Activated T-helper 9 cell treated with anti-CD3 and anti-CD28 coated beads, Interleukin-2, amount 50 U/mL, for 16 hours (primary cell): ENCODE measurements at regions not wholly inside any gene's neighbourhood (a gene's known extent, or its start where the extent isn't known, plus 50 kb on each side); places are given as distances from the start of the nearest gene placed in this dataset.

Source experiments
- DNase-seq: peaks from one replicate; pipeline ENCODE4 v3.0.0-alpha.2; 2020; ENCODE audit warnings: low read depth

DNA sequence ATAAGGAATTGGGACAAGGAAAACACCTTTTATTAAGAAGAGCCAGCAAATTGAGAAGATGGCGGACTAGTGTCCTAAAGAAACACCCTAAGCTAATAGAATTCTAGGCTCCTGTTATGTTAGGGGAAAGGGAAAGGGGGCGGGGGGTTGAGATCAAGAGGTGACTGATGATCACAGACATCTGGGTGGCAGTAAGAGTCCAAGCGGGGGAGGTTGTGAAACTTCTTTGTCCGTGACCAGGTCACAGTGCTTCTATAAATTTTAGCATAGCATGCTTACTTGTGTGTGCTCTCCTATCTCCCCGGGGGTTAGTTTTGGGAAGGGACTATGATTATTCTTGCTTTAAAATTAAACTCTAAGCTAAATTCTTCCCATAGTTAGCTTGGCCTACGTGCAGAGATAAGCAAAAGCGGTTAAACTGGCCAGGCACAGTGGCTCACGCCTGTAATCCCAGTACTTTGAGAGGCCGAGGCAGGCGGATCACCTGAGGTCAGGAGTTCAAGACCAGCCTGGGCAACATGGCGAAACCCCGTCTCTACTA, 262.1 kb downstream of the SKIDA1 start:
- no peak for DNase-seq

DNA sequence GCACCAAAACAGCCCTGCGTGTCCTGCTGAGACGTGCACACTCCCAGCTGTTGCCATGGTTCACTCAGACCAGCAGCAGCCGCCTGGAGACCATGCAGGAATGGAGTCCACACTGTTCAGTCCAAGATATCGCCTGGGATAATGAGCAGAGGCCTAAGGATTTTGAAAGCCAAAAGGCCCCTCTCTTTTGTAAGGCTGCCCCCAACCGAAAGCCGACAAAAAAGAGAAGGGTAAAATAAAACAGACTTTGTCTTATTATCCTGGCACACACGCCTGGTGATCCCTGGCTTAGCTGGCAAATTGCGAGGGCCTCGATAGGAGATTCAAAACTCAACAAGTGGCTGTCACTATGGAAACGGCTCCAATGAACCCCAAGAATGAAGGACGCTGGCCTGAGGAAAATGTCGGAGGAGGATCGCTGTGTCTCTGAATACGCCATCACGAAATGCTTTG, 263.6 kb downstream of the SKIDA1 start:
- no peak for DNase-seq

DNA sequence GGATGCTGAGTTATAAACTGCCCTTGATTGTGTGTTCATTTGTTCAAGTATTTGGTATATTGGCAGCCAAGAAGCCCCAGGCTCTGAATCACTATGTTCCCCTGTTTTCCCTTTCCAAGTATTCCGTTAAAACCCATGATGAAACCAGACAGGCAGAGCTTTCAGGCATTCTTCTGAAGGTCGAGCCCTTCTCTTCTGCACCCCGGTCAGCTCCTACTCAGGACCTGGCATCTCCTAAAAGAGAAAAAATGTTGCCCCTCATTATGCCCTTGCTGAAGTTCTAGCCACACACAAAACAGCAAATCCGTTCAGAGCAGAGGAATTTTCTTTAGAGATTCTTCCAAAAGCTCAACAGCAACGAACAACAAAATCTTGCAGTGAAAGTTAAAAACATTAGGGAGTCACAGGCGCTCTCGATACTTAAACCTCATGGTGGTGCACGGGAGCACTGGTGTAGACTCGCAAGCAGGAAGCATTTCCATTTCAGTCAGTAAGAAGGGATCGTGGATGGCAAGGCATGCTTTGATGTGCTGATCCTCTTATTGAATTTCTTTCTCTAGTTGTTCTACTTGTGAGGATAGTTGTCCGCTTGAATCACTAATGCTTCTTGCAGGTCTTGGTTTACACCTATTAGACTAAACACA, 264.9 kb downstream of the SKIDA1 start:
- no peak for DNase-seq

DNA sequence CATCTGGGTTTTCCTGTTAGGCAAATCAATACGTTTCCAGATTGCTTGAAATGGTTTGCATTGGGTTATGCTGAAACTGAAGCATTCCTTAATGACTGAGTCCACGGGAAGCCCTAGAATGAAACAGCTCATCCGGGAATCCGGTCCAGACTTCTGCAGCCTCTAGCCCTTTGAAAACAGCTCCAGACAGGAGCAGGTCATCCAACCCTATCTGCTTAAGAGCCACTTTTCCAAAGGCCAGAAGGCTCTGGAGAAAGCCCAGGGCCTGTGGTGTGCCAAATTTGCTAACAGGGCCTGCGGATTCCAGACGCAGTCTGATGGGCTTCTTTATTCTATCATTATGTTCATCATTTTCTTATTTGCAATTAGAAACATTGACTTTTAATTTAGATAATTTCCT, 265.4 kb downstream of the SKIDA1 start:
- DNase-seq = no peak

DNA sequence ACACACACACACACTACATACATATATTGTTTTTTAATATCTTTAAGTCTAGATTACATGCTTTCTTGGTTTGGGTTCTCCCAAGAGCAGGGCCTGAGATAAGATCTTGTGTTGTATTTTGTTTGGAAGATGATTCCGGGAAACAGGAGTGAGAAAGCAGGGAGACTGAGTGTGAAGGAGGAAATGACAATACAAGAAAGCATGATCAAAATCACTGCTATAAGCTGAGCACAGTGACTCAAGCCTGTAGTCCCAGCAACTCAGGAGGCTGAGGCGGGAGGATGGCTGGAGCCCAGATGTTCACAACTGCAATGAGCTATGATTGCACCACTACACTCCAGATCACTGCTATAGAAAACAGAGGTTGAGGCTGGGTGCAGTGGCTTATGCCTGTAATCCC, 267.6 kb downstream of the SKIDA1 start:
- DNase-seq = no peak

DNA sequence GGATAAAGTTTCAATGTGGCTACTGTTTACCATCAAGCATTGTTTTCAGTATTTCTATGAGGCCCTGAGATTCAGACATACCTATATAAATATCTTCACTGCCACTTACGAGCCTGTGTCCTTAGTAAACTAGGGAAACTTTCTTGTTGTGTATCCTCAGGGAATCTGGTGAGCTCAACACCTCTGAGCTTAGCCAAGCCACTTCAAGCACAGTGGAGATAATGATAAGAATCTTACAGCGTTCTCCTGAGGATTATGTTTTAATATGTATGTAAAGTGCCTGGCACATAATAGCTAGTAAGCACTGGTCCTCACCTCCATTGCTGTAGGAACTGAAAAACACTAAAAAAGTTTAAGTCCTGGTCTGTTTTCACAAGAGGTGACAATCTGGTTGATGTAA, 268.3 kb downstream of the SKIDA1 start:
- no peak for DNase-seq

DNA sequence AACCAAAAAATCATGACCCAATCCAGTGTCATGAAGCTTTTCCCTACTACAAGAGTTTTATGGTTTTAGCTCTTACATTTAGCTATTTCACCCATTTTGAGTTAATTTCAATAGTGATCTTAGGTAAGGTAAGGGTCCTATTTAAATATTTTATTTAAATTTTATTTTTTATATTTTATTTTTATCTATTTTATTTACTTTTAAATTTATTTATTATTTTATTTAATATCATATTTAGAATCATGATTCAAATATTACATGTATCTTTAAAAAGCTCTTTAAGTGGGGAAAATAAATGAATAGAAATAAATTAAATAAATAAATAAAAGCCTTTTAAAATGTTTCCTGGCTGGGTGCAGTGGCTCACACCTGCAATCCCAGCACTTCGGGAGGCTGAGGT, 276.0 kb downstream of the SKIDA1 start:
- DNase-seq = no peak

DNA sequence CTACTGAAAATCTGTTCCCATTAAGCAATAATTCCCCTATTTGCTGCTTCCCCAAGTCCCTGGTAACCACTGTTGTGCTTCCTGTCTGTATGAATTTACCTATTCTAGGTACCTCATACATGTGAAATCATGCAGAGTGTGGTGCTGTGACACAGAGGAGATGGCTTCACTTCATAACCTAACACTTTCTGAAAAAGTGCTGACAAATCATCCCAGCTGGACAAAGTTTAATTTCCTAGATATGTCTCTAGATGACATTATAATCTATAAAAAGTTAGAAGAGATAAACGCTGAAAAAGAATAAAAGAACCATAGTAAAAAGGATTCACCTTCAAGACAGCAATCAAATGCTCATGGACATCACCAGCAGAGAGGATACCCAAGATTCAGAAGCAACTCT, 277.9 kb downstream of the SKIDA1 start:
- no peak for DNase-seq

DNA sequence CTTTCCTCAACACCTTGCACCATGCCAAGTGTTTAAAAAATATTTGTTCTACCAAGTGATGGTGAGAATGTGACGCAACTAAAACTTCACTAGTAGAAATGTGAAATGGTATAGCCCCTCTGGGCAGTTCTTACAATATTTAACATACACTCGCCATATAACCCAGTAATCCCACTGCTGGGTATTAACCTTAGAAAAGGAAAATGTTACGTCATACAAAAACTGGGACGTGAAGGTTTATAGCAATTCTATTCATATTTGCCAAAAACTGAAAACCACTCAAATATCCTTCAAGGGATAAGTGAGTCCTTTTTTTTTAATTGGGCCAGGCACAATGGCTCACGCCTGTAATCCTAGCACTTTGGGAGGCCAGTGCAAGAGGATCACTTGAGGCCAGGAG, 279.3 kb downstream of the SKIDA1 start:
- DNase-seq = no peak

DNA sequence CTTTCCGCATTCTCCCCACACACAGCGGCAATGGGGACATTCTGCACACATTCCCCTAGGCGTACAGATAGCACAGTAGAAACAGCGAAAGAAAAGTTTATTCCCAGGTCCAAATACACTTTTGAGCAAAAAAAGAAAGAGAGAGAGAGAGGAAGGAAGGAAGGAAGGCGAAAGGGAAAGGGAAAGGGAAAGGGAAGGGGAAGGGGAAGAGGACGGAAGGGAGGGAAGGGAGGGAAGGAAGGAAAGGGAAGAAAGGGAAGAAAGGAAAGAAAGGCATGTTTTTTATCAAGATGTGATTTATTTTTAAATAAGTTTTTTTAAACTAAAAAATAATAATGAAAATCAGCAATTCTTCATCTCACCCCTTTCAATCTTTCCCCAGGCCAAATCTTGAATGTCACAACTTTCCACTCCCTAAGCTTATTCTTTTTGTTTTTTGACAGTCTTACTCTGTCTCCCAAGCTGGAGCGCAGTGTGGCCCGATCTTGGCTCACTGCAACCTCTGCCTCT, 281.7 kb downstream of the SKIDA1 start:
- no peak for DNase-seq

DNA sequence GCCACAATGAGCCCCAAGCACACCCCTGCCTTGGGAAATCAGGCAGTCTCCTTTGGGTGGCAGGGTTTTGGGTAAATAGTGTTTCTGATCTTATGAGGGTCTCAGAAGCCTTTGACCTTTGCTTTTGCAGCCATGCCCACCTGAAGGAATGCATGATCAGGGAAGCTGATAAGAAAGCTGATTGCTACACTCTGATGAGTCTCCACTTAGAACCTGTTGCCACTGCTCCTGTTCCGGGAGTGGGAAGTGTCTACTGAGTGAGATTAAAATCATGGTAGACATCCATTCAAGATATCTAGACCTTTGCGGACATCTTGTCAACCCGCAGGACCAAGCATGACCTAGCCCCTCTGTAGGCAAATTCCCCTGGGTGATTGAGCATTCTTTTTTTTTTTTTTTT, 282.6 kb downstream of the SKIDA1 start:
- no peak for DNase-seq

DNA sequence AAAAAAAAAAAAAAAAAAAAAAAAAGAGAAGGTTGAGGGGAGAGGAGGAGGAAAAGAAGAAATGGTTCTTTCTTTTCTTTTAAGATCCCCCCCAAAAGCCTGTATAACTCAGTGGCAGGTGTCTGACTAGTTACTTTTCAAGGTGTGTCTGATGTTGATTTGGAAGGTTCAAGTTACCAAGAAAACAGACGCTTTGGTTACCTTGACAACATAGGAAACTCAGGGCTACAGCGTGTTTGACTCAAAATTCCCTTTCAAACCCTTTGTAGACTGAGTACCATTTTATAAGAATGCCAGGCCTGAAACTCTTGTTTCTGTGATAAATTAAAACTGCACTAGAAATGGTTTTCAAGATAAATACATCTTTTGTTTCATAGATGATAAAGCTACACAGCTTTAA, 286.8 kb downstream of the SKIDA1 start:
- DNase-seq = no peak

DNA sequence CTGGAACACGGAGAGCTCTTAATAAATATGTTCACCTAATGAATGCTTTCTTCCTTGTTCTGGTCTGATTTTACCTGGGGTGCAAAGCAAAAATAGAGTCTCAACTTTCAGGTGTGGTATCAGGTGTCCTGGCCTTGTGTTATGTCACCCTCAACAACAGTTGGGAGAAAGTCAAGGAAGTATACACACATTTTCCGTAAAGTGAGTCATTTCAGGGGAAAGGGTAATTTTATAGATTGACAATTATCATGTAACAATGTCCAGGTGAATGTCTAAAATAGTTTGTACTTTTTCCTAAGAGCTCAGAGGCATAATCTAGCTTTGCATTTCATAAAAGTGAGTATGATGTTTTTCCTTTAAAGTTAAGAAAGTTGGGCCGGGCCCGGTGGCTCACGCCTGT, 287.4 kb downstream of the SKIDA1 start:
- DNase-seq = no peak

DNA sequence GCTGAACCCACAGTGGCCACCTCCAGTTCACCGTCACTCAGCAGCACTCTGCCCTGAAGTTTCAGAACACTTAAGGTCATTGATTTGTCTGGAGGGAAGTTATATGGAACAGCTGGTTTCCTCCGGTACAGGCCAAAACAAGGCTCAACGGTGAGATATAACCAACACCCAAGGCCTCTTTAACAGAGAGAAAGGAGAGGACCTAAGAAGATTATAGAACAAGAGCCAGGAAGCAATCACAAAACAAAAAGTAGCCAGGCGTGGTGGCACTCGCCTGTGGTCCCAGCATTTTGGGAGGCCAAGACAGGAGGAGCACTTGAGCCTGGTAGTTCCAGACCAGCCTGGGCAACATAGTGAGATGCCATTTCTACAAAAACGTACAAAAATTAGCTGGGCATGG, 290.7 kb downstream of the SKIDA1 start:
- DNase-seq = no peak

DNA sequence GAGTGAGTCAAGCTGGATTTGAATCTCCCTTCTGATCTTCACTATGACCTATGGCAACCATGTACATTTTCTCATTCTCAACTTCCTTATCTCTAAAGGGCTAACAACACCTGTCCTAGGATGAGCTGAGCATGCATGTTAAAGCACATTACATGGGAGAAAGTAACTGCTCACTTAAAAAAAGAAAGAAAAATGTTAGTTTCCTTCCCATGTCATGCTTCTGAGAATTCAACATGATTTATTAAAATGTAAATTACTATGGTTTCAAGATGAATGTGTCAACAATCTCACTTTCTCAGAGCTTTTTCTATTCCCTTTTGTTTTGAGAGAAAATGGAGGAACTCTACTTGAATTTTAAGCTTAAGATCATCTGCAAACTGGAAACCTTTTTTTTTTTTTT, 295.3 kb downstream of the SKIDA1 start:
- no peak for DNase-seq

DNA sequence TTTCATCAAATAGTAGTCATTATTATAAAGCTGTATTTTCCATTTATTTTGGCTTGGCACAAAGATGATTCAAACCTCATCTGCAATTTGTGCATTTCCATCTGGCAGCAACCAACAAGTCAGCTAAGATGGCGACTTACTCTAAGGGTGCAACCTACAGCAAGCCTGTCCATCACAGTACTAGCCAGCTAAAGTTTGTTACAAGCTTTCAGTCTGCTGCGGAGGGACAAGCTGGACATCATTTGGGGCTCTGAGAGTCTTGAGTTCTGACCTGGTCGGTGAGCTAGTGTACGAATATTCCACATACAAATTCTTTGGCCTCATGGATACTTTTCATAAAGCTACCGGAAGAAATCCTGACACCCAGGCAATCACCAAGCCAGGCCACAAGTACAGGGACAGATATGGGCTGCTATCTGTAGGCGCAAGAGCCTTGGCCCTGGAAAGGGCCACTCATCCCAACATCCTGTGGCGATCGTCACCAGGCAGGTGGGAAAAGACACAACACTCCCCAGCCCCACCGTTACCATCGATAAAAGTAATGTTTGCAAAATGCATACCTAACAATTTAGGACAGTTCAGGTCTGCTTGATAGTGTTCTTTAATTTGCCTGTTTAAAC, 307.6 kb downstream of the SKIDA1 start:
- DNase-seq = no peak

DNA sequence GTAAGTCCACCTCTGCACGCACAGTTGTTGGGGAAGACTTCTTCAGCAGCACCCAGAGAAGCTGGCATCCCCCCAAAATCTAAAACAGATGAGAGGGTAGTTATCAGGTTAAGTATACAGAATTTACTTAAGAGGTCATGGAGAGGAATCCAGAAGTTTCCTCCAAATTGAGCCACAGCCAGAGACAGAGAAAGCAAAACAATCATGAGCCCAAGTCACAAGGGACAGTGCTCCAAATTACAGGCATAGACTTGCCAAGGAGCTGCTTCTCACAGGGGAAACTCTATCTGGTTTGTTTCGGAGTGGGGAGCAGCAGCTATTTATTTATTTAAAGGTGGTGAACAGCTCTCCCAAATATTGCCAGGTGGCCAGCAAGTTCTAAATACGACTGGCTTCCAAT, 308.4 kb downstream of the SKIDA1 start:
- no peak for DNase-seq

DNA sequence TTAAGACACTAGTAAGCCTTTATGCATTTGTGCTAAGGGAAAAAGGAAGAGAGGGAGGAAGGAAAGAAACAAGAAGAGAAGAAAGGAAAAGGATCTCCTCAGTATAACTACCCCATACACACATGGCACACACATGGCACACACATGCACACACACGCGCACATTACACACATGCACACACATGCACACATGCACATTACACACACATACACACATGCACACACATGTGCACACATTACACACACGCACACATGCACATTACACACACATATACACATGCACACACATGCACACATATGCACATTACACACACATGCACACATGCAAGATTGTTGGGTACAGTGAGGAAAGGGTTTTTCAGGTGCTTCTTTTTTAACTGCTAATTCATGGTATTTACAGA, 311.2 kb downstream of the SKIDA1 start:
- DNase-seq = no peak

DNA sequence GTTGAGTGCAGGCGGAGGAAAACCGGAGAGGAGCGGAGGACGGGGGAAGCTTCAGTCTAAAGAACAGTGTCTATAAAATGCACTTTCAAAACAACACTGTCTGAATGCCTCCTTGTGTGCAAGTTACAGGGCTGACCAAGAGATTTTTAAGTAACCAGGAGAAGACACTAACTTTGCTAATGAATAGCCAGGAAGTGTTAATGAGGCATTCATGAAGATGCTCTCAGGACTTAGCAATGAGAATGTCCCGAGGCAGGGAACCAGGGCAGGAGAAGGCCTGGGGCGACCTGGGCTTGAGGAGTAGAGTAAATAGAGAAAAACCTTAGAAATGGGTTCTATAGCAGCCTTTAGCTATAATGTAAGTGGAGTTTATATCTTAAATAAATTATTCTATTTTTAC, 312.1 kb downstream of the SKIDA1 start:
- DNase-seq = no peak

DNA sequence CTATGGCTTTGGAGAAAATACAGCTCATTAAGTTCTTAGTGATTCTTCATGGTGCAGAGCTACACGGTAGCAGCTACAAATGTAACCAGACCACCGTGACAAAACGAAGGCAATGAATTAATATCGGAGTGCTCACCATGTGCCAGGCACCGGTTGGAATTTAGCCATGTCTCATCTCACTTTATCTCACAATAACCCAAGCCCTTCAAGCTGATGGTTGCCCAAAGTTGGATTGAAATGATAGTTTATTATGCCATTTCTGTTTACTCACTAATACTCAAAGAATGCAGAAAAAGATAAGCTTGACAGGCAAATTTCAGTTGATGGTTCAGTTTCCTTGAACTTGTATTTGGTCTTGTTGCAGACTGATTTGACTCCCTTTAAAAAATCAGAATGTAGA, 312.6 kb downstream of the SKIDA1 start:
- no peak for DNase-seq

DNA sequence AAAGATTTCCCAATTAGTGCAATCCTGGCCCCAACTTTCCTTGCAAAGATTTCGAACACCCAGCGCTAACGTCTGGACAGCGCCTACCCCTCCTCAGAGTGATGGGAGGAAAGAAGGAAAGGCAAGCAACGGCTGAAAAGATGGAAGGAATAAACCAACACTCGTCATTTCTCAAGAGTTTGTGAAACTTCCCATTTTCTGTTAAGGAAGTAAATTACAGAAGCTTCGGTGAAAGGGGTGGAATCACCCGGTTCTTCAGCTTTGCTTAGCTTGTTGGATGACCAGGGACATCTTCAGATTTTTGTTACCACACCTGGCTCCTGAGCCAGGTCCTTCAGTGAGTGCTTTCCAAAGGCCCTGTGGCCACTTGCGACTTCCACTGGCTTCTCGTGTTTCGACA, 313.1 kb downstream of the SKIDA1 start:
- DNase-seq = no peak

DNA sequence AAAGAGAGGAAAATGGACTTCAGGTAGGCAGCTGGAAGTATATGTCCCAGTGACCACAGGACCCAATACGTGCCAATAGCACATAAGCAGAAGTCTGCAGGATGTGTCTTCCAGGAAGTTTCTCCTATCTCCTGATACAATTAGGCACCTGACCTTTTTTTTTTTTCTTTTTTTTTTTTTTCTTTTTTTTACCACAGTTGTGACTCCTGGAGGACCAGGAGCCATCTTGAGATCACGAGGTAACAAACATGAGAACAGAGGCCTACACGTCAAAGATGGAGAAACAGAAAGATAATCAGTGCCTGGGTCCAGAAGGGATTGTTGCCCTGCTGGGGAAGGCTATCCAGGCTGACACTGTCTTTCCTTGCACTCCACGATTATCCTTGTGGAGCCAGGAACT, 312.4 kb upstream of the NEBL start:
- DNase-seq = no peak

DNA sequence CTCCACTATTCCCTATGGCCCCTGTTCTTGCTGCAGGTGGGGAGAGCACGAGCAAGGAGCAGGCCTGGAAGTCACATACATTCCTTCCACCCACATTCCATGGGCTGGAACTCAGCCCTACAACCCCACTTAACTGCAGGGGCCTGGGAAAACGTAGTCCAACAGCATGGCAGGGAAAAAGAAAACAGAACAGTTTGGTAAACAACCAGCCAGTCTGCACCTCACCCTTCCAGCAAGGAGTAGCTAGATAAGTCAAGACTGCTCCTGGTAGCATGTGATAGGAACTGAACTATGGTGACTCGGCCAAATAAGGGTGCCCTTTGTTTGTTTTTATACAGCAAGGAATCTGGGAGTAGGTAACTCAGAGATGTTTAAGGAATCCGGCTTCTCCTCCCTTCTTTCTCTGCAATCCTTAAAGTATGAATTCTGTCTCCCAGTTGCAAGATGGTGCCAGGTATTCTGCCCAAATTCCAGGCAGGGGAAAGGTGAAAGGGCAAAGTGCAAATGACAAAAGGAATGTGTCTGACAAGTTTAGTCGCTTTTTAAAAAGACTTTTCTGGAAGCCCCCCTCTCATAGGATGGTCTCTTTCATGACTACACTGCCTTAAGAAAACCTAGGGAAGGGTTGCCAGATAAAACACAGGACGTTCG, 311.7 kb upstream of the NEBL start:
- no peak for DNase-seq
